Glutamatergic neuron (in vitro differentiated cells): ENCODE measurements at regions not wholly inside any gene's neighbourhood (a gene's known extent, or its start where the extent isn't known, plus 50 kb on each side); places are given as distances from the start of the nearest gene placed in this dataset.

Experiments used
- DNase-seq: peaks from one replicate; pipeline ENCODE4 v3.0.0; 2022
- H3K27ac Mint-ChIP-seq: one replicate; pipeline ENCODE4 v1.8.0; 2020; ENCODE audit warnings: mild to moderate bottlenecking, mixed read lengths, inconsistent platforms; ENCODE audit not compliant: unreplicated experiment
- H3K27me3 Mint-ChIP-seq: one replicate; pipeline ENCODE4 v1.8.0; 2020; ENCODE audit warnings: mild to moderate bottlenecking, moderate library complexity, mixed read lengths, inconsistent platforms; ENCODE audit not compliant: unreplicated experiment
- H3K36me3 Mint-ChIP-seq: one replicate; pipeline ENCODE4 v1.8.0; 2020; ENCODE audit warnings: mild to moderate bottlenecking, mixed read lengths, inconsistent platforms; ENCODE audit not compliant: unreplicated experiment
- H3K4me1 Mint-ChIP-seq: one replicate; pipeline ENCODE4 v1.8.0; 2020; ENCODE audit warnings: mild to moderate bottlenecking, low read depth, mixed read lengths, inconsistent platforms; ENCODE audit not compliant: unreplicated experiment
- H3K4me3 Mint-ChIP-seq: one replicate; pipeline ENCODE4 v1.8.0; 2020; ENCODE audit warnings: mild to moderate bottlenecking, mixed read lengths, inconsistent platforms; ENCODE audit not compliant: unreplicated experiment
- H3K9me3 Mint-ChIP-seq: one replicate; pipeline ENCODE4 v1.8.0; 2020; ENCODE audit warnings: mild to moderate bottlenecking, moderate library complexity, mixed read lengths, inconsistent platforms; ENCODE audit not compliant: unreplicated experiment
- CTCF ChIP-seq: fragments of 200-600 bp; sonication (generic); IDR thresholded peaks from one replicate; pipeline ENCODE4 v1.5.0; 2021; ENCODE audit not compliant: partially characterized antibody, unreplicated experiment

GRCh38 chr16:87054154-87054553, 263.0 kb downstream of the C16orf95 start:
- H3K27ac Mint-ChIP-seq = no peak overlapping the region
- DNase-seq = no peak
- H3K36me3 Mint-ChIP-seq = peaks cover 7% of the 10 kb centered on the region
- peaks cover 17% of the 10 kb centered on the region for H3K9me3 Mint-ChIP-seq
- TF ChIP-seq CTCF = no peak
- no peak overlapping the region for H3K4me3 Mint-ChIP-seq
- peaks cover 15% of the 10 kb centered on the region for H3K27me3 Mint-ChIP-seq
- H3K4me1 Mint-ChIP-seq = peaks cover 20% of the 10 kb centered on the region

- Mint-ChIP-seq H3K27ac (no peak overlapping the region), H3K9me3 (peaks cover 17% of the 10 kb centered on the region), H3K4me1 (peaks cover 20% of the 10 kb centered on the region), H3K36me3 (peaks cover 7% of the 10 kb centered on the region), H3K4me3 (no peak overlapping the region), H3K27me3 (peaks cover 15% of the 10 kb centered on the region)
- no peak for TF ChIP-seq CTCF
- DNase-seq = no peak
Observed at GRCh38 chr16:87054856-87055255, 262.3 kb downstream of the C16orf95 start.

- H3K27ac Mint-ChIP-seq = no peak overlapping the region
- H3K4me1 Mint-ChIP-seq = peaks cover 24% of the 10 kb centered on the region
- H3K27me3 Mint-ChIP-seq = peaks cover 8% of the 10 kb centered on the region
- H3K4me3 Mint-ChIP-seq = no peak overlapping the region
- no peak for DNase-seq
- TF ChIP-seq CTCF = no peak
- peaks cover 14% of the 10 kb centered on the region for H3K9me3 Mint-ChIP-seq
- peaks cover 7% of the 10 kb centered on the region for H3K36me3 Mint-ChIP-seq
Observed at GRCh38 chr16:87056083-87056482, 261.1 kb downstream of the C16orf95 start.

GRCh38 chr16:87056551-87056950, 260.6 kb downstream of the C16orf95 start:
- DNase-seq = no peak
- peaks cover 7% of the 10 kb centered on the region for H3K36me3 Mint-ChIP-seq
- H3K9me3 Mint-ChIP-seq = peaks cover 14% of the 10 kb centered on the region
- H3K27me3 Mint-ChIP-seq = peaks cover 8% of the 10 kb centered on the region
- no peak overlapping the region for H3K4me3 Mint-ChIP-seq
- peaks cover 21% of the 10 kb centered on the region for H3K4me1 Mint-ChIP-seq
- no peak overlapping the region for H3K27ac Mint-ChIP-seq
- TF ChIP-seq CTCF = no peak

- DNase-seq = no peak
- H3K27ac Mint-ChIP-seq = no peak overlapping the region
- peaks cover 9% of the 10 kb centered on the region for H3K9me3 Mint-ChIP-seq
- peaks cover 4% of the 10 kb centered on the region for H3K27me3 Mint-ChIP-seq
- no peak overlapping the region for H3K4me3 Mint-ChIP-seq
- peaks cover 13% of the 10 kb centered on the region for H3K4me1 Mint-ChIP-seq
- no peak for TF ChIP-seq CTCF
- peaks cover 7% of the 10 kb centered on the region for H3K36me3 Mint-ChIP-seq
Observed at GRCh38 chr16:87057211-87057881, 259.8 kb downstream of the C16orf95 start.
